ENCODE measurements at regions not wholly inside any gene's neighbourhood (a gene's known extent, or its start where the extent isn't known, plus 50 kb on each side); places are given as distances from the start of the nearest gene placed in this dataset.

DNA sequence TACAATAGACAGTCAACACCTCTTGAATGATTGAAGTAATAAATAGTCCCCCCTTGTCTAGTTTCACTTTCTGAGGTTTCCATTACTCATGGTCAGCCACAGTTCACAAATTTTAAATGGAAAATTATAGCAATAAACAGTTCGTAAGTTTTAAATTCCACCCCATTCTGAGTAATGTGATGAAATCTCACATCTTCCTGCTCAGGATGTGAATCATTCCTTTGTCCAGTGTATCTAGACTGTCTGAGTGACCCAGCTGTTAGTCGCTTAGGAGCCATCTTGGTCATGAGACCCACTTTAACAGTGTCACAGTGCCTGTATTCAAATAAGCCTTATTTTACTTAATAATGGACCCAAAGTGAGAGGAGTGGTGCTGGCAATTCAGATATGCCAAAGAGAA, 311.6 kb upstream of the PRR16 start:
- TF ChIP-seq, protein P1, sequence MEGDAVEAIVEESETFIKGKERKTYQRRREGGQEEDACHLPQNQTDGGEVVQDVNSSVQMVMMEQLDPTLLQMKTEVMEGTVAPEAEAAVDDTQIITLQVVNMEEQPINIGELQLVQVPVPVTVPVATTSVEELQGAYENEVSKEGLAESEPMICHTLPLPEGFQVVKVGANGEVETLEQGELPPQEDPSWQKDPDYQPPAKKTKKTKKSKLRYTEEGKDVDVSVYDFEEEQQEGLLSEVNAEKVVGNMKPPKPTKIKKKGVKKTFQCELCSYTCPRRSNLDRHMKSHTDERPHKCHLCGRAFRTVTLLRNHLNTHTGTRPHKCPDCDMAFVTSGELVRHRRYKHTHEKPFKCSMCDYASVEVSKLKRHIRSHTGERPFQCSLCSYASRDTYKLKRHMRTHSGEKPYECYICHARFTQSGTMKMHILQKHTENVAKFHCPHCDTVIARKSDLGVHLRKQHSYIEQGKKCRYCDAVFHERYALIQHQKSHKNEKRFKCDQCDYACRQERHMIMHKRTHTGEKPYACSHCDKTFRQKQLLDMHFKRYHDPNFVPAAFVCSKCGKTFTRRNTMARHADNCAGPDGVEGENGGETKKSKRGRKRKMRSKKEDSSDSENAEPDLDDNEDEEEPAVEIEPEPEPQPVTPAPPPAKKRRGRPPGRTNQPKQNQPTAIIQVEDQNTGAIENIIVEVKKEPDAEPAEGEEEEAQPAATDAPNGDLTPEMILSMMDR (IDR thresholded peaks at IDR 0.05), result no peak
- TF ChIP-seq POLR2A (IDR thresholded peaks at IDR 0.05) (no peak), EP300 (IDR thresholded peaks at IDR 0.05) (no peak)
